CD4-positive, alpha-beta memory T cell (primary cell): ENCODE measurements at regions not wholly inside any gene's neighbourhood (a gene's known extent, or its start where the extent isn't known, plus 50 kb on each side); places are given as distances from the start of the nearest gene placed in this dataset.

Experiments used
- CTCF ChIA-PET: fragments of 350-600 bp; sonication (Branson Sonifier 250); formaldehyde crosslinking; loops from one replicate; lab custom pipeline; 2021; ENCODE audit warnings: inconsistent platforms; ENCODE audit not compliant: partially characterized antibody; lab: Charles Lee
- POLR2A ChIA-PET: fragments of 350-600 bp; sonication (Branson Sonifier 250); formaldehyde crosslinking; loops from one replicate; lab custom pipeline; 2021; ENCODE audit not compliant: partially characterized antibody; lab: Charles Lee
- DNase-seq, 5 donors: peaks; one replicate each; pipeline versions ENCODE4 v3.0.0 to v3.0.0-alpha.2; 2020 to 2022; ENCODE audit warnings: mixed read lengths in 1 of 5
- H3K27ac ChIP-seq: one replicate; pipeline ENCODE4 v1.7.0; 2013; ENCODE audit warnings: low read depth, low read length
- H3K27me3 ChIP-seq: 2 replicates; pipeline ENCODE4 v1.7.0; 2013; ENCODE audit warnings: mild to moderate bottlenecking, low read length, moderate library complexity; ENCODE audit not compliant: insufficient read depth
- H3K36me3 ChIP-seq: 2 replicates; pipeline ENCODE4 v1.7.0; 2013; ENCODE audit warnings: mild to moderate bottlenecking, low read length, moderate library complexity; ENCODE audit not compliant: insufficient read depth
- H3K4me1 ChIP-seq: 2 replicates; pipeline ENCODE4 v1.7.0; 2013; ENCODE audit warnings: mild to moderate bottlenecking, low read length, moderate library complexity; ENCODE audit not compliant: insufficient read depth
- H3K4me3 ChIP-seq, 2 donors: one replicate each; pipeline ENCODE4 v1.7.0; 2013; ENCODE audit warnings: low read length in 2 of 2, mild to moderate bottlenecking in 1 of 2
- H3K9me3 ChIP-seq, 2 donors: one replicate each; pipeline ENCODE4 v1.7.0; 2013; ENCODE audit warnings: low read length in 2 of 2, control low read depth in 1 of 2; ENCODE audit not compliant: control insufficient read depth in 1 of 2
- H3K27ac Mint-ChIP-seq, 7 donors: one replicate each; pipeline ENCODE4 v1.8.0; 2020 to 2021; ENCODE audit warnings: mixed read lengths in 7 of 7, mild to moderate bottlenecking in 6 of 7, inconsistent platforms in 3 of 7, moderate library complexity in 3 of 7
- H3K27me3 Mint-ChIP-seq, 2 donors: one replicate each; pipeline ENCODE4 v1.8.0; 2020 to 2021; ENCODE audit warnings: mixed read lengths in 2 of 2
- H3K36me3 Mint-ChIP-seq, 2 donors: one replicate each; pipeline ENCODE4 v1.8.0; 2020 to 2021; ENCODE audit warnings: mixed read lengths in 2 of 2, inconsistent platforms in 1 of 2, mild to moderate bottlenecking in 1 of 2
- H3K4me1 Mint-ChIP-seq, 4 donors: one replicate each; pipeline ENCODE4 v1.8.0; 2020 to 2021; ENCODE audit warnings: mixed read lengths in 4 of 4, mild to moderate bottlenecking in 1 of 4
- H3K4me3 Mint-ChIP-seq, 8 donors: one replicate each; pipeline ENCODE4 v1.8.0; 2020 to 2021; ENCODE audit warnings: mixed read lengths in 8 of 8, mild to moderate bottlenecking in 7 of 8, moderate library complexity in 6 of 8, inconsistent platforms in 3 of 8
- H3K9me3 Mint-ChIP-seq, 8 donors: one replicate each; pipeline ENCODE4 v1.8.0; 2020 to 2021; ENCODE audit warnings: mixed read lengths in 8 of 8, mild to moderate bottlenecking in 5 of 8, inconsistent platforms in 3 of 8, moderate library complexity in 1 of 8
- intact Hi-C: fragments of 100-400 bp; cut with micrococcal nuclease; formaldehyde crosslinking; loops from one replicate; pipeline ENCODE4 v1.15.1; 2023

- H3K36me3 Mint-ChIP-seq: no peaks in the 10 kb centered on the region
- intact Hi-C loops: no loop called here
- no peaks in the 10 kb centered on the region for H3K9me3 ChIP-seq
- H3K27me3 Mint-ChIP-seq: peaks cover 0 to 1% of the 10 kb centered on the region in 2 donors
- H3K27ac Mint-ChIP-seq: no peak overlapping the region
- no peak for DNase-seq
- H3K4me1 ChIP-seq: no peaks in the 10 kb centered on the region
- H3K4me1 Mint-ChIP-seq: no peaks in the 10 kb centered on the region
- H3K27me3 ChIP-seq: no peaks in the 10 kb centered on the region
- ChIA-PET POLR2A (no interaction called here), CTCF (no interaction called here)
- H3K4me3 Mint-ChIP-seq: no peak overlapping the region
- no peak overlapping the region for H3K27ac ChIP-seq
- H3K4me3 ChIP-seq: no peak overlapping the region
- H3K9me3 Mint-ChIP-seq: peaks cover 0 to 6% (median 0%) of the 10 kb centered on the region in 8 donors
- H3K36me3 ChIP-seq: no peaks in the 10 kb centered on the region
Measured at GRCh38 chr16:66084306-66084705, 282.2 kb upstream of the CDH5 start.

GRCh38 chr16:66083171-66083570 is 283.3 kb upstream of the CDH5 start:
- peaks cover 4 to 7% of the 10 kb centered on the region in 2 donors for H3K27me3 Mint-ChIP-seq
- no peak for DNase-seq
- no peaks in the 10 kb centered on the region for H3K4me1 Mint-ChIP-seq
- H3K4me3 Mint-ChIP-seq: no peak overlapping the region
- H3K27ac Mint-ChIP-seq: no peak overlapping the region
- ChIA-PET CTCF (no interaction called here), POLR2A (no interaction called here)
- Histone ChIP-seq H3K36me3 (no peaks in the 10 kb centered on the region), H3K4me3 (no peak overlapping the region), H3K4me1 (no peaks in the 10 kb centered on the region), H3K27ac (no peak overlapping the region), H3K9me3 (no peaks in the 10 kb centered on the region), H3K27me3 (no peaks in the 10 kb centered on the region)
- H3K36me3 Mint-ChIP-seq: no peaks in the 10 kb centered on the region
- peaks cover 0 to 4% (median 0%) of the 10 kb centered on the region in 8 donors for H3K9me3 Mint-ChIP-seq
- intact Hi-C loops: no loop called here

DNA sequence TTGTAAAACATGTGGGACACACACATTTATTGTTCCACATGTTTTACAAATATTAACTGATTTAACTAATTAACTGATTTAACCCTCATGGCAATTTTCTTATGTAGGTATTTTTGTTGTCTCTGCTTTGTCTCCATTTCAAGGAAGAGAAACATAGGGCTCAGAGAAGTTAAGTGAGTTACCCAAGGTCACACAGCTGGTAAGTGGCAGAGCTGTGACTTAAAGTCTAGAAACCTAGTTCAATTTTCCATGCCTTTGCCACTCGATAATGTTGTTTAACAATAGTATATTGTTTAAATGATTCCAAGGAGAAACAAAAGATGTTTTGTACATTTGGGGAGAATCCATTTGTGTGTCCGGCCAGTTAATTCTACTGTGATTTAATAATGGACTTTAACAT is 284.1 kb upstream of the CDH5 start:
- peaks cover 4 to 7% of the 10 kb centered on the region in 2 donors for H3K27me3 Mint-ChIP-seq
- Histone ChIP-seq H3K4me3 (no peak overlapping the region), H3K27ac (no peak overlapping the region), H3K36me3 (no peaks in the 10 kb centered on the region), H3K9me3 (no peaks in the 10 kb centered on the region), H3K4me1 (no peaks in the 10 kb centered on the region), H3K27me3 (no peaks in the 10 kb centered on the region)
- no peaks in the 10 kb centered on the region for H3K4me1 Mint-ChIP-seq
- DNase-seq: no peak
- H3K27ac Mint-ChIP-seq: no peak overlapping the region
- ChIA-PET POLR2A (no interaction called here), CTCF (no interaction called here)
- H3K9me3 Mint-ChIP-seq: peaks cover 0 to 4% (median 0%) of the 10 kb centered on the region in 8 donors
- H3K36me3 Mint-ChIP-seq: no peaks in the 10 kb centered on the region
- intact Hi-C loops: no loop called here
- H3K4me3 Mint-ChIP-seq: no peak overlapping the region

- Mint-ChIP-seq H3K4me3 (no peak overlapping the region), H3K27ac (no peak overlapping the region), H3K27me3 (peaks cover 4 to 7% of the 10 kb centered on the region in 2 donors), H3K36me3 (no peaks in the 10 kb centered on the region), H3K4me1 (no peaks in the 10 kb centered on the region), H3K9me3 (peaks cover 0 to 4% (median 0%) of the 10 kb centered on the region in 8 donors)
- Histone ChIP-seq H3K36me3 (no peaks in the 10 kb centered on the region), H3K4me3 (no peak overlapping the region), H3K9me3 (no peaks in the 10 kb centered on the region), H3K27ac (no peak overlapping the region), H3K4me1 (no peaks in the 10 kb centered on the region), H3K27me3 (no peaks in the 10 kb centered on the region)
- DNase-seq: no peak
- POLR2A ChIA-PET: no interaction called here
- CTCF ChIA-PET: no interaction called here
- intact Hi-C loops: no loop called here
Measured at GRCh38 chr16:66081775-66082366, 284.6 kb upstream of the CDH5 start.

GRCh38 chr16:66079671-66080334 is 286.7 kb upstream of the CDH5 start:
- Histone ChIP-seq H3K27ac (no peak overlapping the region), H3K36me3 (no peaks in the 10 kb centered on the region), H3K4me1 (no peaks in the 10 kb centered on the region), H3K9me3 (no peaks in the 10 kb centered on the region), H3K27me3 (no peaks in the 10 kb centered on the region), H3K4me3 (no peak overlapping the region)
- Mint-ChIP-seq H3K27ac (no peak overlapping the region), H3K4me3 (no peak overlapping the region), H3K36me3 (no peaks in the 10 kb centered on the region), H3K27me3 (peaks cover 3 to 10% of the 10 kb centered on the region in 2 donors), H3K9me3 (peaks cover 0 to 4% (median 0%) of the 10 kb centered on the region in 8 donors), H3K4me1 (no peaks in the 10 kb centered on the region)
- DNase-seq: no peak
- intact Hi-C loops: no loop called here
- ChIA-PET POLR2A (no interaction called here), CTCF (no interaction called here)

DNA sequence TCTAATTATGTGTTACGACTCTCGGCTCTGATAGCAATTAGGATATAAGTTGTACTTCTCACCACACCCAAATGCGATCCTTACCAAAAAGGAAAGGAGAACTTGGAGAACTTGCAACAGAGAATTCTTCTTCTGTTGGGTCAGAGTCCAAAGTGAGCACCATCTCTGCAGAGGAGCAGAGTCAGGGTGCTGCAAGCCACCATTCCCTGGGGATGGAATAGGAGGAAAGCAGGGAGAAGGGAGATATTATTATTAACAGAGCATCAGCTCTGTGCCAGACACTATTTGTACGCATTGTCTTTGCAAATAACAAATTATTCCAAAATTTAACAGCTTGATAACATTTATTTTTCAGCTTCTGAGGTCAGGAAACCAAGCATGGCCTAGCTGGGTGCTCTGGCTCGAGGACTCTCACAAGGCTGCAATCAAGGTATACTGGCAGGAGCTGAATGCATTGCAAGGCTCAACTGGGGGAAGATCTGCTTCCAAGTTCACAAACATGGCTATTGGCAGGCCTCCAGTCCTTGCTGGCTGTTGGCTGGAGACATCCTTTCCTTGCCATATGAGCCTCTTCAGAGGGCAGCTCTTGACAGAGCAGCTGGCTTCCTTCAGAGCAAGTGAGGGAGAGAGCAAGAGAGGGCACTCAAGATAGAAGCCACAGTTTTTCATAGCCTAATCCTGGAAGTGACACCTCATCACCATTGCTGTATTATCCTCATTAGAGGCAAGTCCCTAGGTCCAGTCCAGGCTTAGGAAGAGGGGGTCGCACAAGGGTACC is 296.2 kb upstream of the CDH5 start:
- no peaks in the 10 kb centered on the region for H3K36me3 ChIP-seq
- peaks cover 3 to 10% of the 10 kb centered on the region in 2 donors for H3K27me3 Mint-ChIP-seq

GRCh38 chr16:66069587-66069986 is 296.9 kb upstream of the CDH5 start:
- no peak overlapping the region for H3K4me3 ChIP-seq
- H3K4me3 Mint-ChIP-seq: no peak overlapping the region
- no peaks in the 10 kb centered on the region for H3K36me3 ChIP-seq
- H3K9me3 ChIP-seq: no peaks in the 10 kb centered on the region
- no peaks in the 10 kb centered on the region for H3K9me3 Mint-ChIP-seq
- no peaks in the 10 kb centered on the region for H3K36me3 Mint-ChIP-seq
- ChIA-PET CTCF (no interaction called here), POLR2A (no interaction called here)
- H3K4me1 ChIP-seq: no peaks in the 10 kb centered on the region
- peaks cover 3 to 10% of the 10 kb centered on the region in 2 donors for H3K27me3 Mint-ChIP-seq
- no peaks in the 10 kb centered on the region for H3K4me1 Mint-ChIP-seq
- H3K27me3 ChIP-seq: no peaks in the 10 kb centered on the region
- no peak overlapping the region for H3K27ac Mint-ChIP-seq
- DNase-seq: no peak
- no peak overlapping the region for H3K27ac ChIP-seq
- intact Hi-C loops: no loop called here

More for the DNA sequence above, 296.2 kb upstream of the CDH5 start:
- POLR2A ChIA-PET: no interaction called here
- Mint-ChIP-seq H3K36me3 (no peaks in the 10 kb centered on the region), H3K27ac (no peak overlapping the region), H3K4me1 (no peaks in the 10 kb centered on the region), H3K9me3 (no peaks in the 10 kb centered on the region), H3K4me3 (no peak overlapping the region)
- Histone ChIP-seq H3K4me1 (no peaks in the 10 kb centered on the region), H3K27me3 (no peaks in the 10 kb centered on the region), H3K27ac (no peak overlapping the region), H3K4me3 (no peak overlapping the region), H3K9me3 (no peaks in the 10 kb centered on the region)
- CTCF ChIA-PET: no interaction called here
- intact Hi-C loops: no loop called here
- DNase-seq: no peak
